HEK293 (cell line): ENCODE measurements at regions not wholly inside any gene's neighbourhood (a gene's known extent, or its start where the extent isn't known, plus 50 kb on each side); places are given as distances from the start of the nearest gene placed in this dataset.

Experiments
- CTCF ChIP-seq: fragments of 450-650 bp; formaldehyde crosslinking; IDR thresholded peaks from 2 replicates; pipeline ENCODE4 v1.5.1; 2016; ENCODE audit warnings: missing biosample characterization, missing genetic modification characterization
- SETDB1 ChIP-seq: IDR thresholded peaks from one replicate; pipeline ENCODE4 v1.6.1; 2017; ENCODE audit warnings: mild to moderate bottlenecking, low read length, moderate library complexity, mixed read lengths; ENCODE audit not compliant: insufficient read length

GRCh38 chr2:167792126-167792525, 455.3 kb downstream of the STK39 start:
- no peak for TF ChIP-seq CTCF
- no peak for TF ChIP-seq SETDB1
